ENCODE measurements at regions not wholly inside any gene's neighbourhood (a gene's known extent, or its start where the extent isn't known, plus 50 kb on each side); places are given as distances from the start of the nearest gene placed in this dataset.
"Not testable (repeated sequence)": the region's sequence is repeated elsewhere in the genome, so short reads cannot be mapped to it uniquely, and the experiment has no call there.

DNA sequence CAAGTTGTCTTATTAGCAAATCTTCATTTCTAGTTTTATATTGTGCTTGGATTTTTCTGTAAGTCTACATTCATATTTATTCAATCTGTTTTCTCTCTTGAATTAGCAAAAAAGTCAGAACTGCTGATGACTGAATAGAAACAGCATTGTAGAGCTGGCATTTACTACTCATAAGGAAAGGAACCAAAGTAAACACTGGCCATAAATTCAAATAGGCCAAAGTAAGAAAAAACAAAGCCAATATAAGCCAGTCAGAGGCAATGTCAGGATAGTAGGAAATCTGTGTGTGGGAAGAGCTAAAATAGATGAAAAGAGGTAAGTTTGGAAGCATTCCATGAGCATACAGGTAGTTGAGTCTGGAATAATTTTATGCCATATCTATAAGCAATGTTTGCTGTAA lies 307.2 kb upstream of the SLITRK3 start:
- Mint-ChIP-seq H3K4me1 (no peaks in the 10 kb centered on the region), H3K27me3 (ENCODE audit: low read depth) (no peaks in the 10 kb centered on the region), H3K36me3 (ENCODE audit: low read depth) (no peaks in the 10 kb centered on the region), H3K9me3 (peaks cover 8% of the 10 kb centered on the region), H3K4me3 (no peak overlapping the region), H3K27ac (no peak overlapping the region)
- TF ChIP-seq, protein P1, sequence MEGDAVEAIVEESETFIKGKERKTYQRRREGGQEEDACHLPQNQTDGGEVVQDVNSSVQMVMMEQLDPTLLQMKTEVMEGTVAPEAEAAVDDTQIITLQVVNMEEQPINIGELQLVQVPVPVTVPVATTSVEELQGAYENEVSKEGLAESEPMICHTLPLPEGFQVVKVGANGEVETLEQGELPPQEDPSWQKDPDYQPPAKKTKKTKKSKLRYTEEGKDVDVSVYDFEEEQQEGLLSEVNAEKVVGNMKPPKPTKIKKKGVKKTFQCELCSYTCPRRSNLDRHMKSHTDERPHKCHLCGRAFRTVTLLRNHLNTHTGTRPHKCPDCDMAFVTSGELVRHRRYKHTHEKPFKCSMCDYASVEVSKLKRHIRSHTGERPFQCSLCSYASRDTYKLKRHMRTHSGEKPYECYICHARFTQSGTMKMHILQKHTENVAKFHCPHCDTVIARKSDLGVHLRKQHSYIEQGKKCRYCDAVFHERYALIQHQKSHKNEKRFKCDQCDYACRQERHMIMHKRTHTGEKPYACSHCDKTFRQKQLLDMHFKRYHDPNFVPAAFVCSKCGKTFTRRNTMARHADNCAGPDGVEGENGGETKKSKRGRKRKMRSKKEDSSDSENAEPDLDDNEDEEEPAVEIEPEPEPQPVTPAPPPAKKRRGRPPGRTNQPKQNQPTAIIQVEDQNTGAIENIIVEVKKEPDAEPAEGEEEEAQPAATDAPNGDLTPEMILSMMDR (IDR thresholded peaks at IDR 0.05; ENCODE audit: unreplicated experiment in 3 of 3), result no peak

- H3K9me3 Mint-ChIP-seq, result peaks cover 8% of the 10 kb centered on the region
Observed at GRCh38 chr3:165502707-165503106, 306.5 kb upstream of the SLITRK3 start.

DNA sequence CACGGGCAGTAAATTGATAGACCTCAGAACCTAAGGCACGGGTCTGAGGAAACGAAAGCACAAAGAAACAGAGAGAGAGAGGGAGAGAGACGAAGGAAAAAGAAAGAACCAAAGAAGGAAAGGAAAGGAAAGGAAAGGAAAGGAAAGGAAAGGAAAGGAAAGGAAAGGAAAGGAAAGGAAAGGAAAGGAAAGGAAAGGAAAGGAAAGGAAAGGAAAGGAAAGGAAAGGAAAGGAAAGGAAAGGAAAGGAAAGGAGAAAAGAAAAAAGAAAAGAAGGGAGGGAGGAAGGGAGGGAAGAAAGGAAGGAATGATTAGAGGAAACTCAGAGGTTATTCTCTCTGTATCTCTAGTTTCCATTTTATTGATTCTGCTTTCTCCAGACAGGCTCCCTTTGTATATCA lies 302.6 kb upstream of the SLITRK3 start:
- H3K27ac Mint-ChIP-seq; H3K36me3 Mint-ChIP-seq (ENCODE audit: low read depth); H3K27me3 Mint-ChIP-seq (ENCODE audit: low read depth); H3K9me3 Mint-ChIP-seq; H3K4me1 Mint-ChIP-seq; H3K4me3 Mint-ChIP-seq: not testable (repeated sequence)

More at GRCh38 chr3:165502707-165503106, 306.5 kb upstream of the SLITRK3 start:
- Mint-ChIP-seq H3K4me1 (no peaks in the 10 kb centered on the region), H3K4me3 (no peak overlapping the region), H3K36me3 (ENCODE audit: low read depth) (no peaks in the 10 kb centered on the region), H3K27ac (no peak overlapping the region), H3K27me3 (ENCODE audit: low read depth) (no peaks in the 10 kb centered on the region)
- TF ChIP-seq, protein P1 (IDR thresholded peaks at IDR 0.05; ENCODE audit: unreplicated experiment in 3 of 3), result no peak

GRCh38 chr3:165491487-165491886 lies 295.3 kb upstream of the SLITRK3 start:
- TF ChIP-seq, protein P1 (IDR thresholded peaks at IDR 0.05; ENCODE audit: unreplicated experiment in 3 of 3), result no peak
- Mint-ChIP-seq H3K4me3 (no peak overlapping the region), H3K36me3 (ENCODE audit: low read depth) (no peaks in the 10 kb centered on the region)

GRCh38 chr3:165476399-165477060 lies 280.3 kb upstream of the SLITRK3 start:
- Mint-ChIP-seq H3K9me3 (peaks cover 10% of the 10 kb centered on the region), H3K27ac (no peak overlapping the region), H3K4me3 (no peak overlapping the region), H3K27me3 (ENCODE audit: low read depth) (no peaks in the 10 kb centered on the region), H3K36me3 (ENCODE audit: low read depth) (no peaks in the 10 kb centered on the region), H3K4me1 (no peaks in the 10 kb centered on the region)
- TF ChIP-seq, protein P1 (IDR thresholded peaks at IDR 0.05; ENCODE audit: unreplicated experiment in 3 of 3), result no peak

More at GRCh38 chr3:165491487-165491886, 295.3 kb upstream of the SLITRK3 start:
- Mint-ChIP-seq H3K27ac (no peak overlapping the region), H3K9me3 (no peaks in the 10 kb centered on the region), H3K4me1 (no peaks in the 10 kb centered on the region), H3K27me3 (ENCODE audit: low read depth) (no peaks in the 10 kb centered on the region)

- peaks cover 24% of the 10 kb centered on the region for H3K4me1 Mint-ChIP-seq
- TF ChIP-seq, protein P1 (IDR thresholded peaks at IDR 0.05; ENCODE audit: unreplicated experiment in 3 of 3), result no peak
- no peaks in the 10 kb centered on the region for H3K27me3 Mint-ChIP-seq (ENCODE audit: low read depth)
- peaks cover 5% of the 10 kb centered on the region for H3K9me3 Mint-ChIP-seq
- H3K4me3 Mint-ChIP-seq, result no peak overlapping the region
- H3K27ac Mint-ChIP-seq, result peak overlapping the region in 1 of 3 experiments; percentile 26
- peaks cover 4% of the 10 kb centered on the region for H3K36me3 Mint-ChIP-seq (ENCODE audit: low read depth)
Observed at GRCh38 chr3:165466856-165467255, 270.7 kb upstream of the SLITRK3 start.

Data from nephron (organoid).